Globus pallidus (tissue), 1 donor: ENCODE measurements at regions not wholly inside any gene's neighbourhood (a gene's known extent, or its start where the extent isn't known, plus 50 kb on each side); places are given as distances from the start of the nearest gene placed in this dataset.
A peak's percentile ranks its signal among the peaks of the same experiment; 100 is the strongest.

Experiments used
- DNase-seq: peaks from one replicate; pipeline ENCODE4 v3.0.0-alpha.2; 2015; ENCODE audit warnings: low spot score

DNA sequence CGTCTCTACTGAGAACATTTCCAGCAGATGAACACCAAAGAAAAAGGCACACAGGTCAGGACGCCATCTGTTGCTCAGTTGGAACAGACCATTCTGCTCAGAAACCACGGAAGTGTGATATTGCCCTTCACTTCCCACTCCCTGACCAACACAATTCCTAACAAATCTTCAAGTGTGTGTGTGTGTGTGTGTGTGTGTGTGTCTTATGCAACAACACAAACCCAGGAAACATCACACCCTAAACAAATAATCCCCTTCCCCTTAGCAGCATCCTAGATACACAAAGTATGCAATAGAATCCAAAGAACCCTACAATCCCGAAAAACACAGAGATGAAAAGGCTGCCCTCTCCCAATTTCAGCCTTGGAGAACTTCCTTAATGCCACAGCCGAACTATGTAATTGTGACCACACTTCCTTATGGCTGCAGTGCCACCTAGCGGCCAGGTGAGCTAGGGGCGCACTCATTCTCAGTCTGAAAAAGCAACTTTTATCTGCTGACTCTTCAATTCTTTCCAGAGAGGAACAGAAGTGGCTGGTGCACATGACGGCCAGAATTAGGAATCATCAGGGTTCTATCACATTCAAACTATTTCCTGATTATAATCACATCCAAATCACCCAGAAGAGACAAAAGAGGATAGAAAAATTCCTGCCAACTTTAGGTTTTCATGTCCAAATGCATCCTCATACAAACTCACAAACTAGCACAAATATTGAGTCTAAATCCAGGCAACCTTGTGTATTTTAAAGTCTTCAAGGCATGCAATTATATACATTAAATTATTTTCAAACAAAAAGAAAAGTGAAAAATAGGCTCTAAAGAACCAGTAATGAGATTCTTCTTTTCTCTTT is 164.9 kb downstream of the DHX15 start:
- DNase-seq: peak; percentile 29

DNA sequence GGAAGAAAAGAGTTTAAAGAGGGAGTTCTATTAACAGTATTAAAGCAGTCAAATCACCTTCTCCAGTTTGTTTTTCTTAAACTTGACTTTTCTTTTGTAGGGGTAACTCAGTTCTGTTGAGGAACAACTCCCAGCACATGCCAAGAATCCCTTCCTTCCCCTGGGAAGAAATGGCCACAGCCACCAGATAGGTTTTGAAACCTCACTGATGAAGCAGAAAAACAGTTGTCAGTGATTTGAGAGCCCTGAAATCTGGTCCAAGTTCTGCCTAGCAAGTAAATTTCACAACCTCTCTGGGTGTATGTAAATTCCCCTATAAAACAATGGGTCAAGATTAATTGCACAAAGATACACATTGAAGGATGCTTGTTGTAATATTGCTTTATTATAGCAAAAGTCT is 167.1 kb downstream of the DHX15 start:
- no peak for DNase-seq

DNA sequence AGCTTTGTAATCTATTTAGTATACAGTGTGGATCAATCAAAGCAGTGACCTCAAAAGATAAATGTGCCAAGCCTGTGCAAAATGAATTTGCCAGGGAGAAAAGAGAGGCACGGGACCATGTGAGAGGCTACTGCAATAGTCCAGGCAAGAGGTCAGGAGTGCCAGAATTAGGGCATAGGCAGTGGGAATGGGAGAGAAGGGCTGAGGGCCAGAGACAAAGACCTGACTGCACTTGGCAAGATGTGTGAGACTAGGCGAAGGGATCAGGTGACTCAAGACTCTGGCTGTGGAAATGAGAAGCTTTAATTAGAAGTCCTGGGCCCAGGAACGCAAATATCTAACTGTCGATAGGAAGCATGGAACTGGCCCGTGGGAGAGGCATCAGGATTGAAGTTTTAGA is 168.1 kb downstream of the DHX15 start:
- DNase-seq: no peak

DNA sequence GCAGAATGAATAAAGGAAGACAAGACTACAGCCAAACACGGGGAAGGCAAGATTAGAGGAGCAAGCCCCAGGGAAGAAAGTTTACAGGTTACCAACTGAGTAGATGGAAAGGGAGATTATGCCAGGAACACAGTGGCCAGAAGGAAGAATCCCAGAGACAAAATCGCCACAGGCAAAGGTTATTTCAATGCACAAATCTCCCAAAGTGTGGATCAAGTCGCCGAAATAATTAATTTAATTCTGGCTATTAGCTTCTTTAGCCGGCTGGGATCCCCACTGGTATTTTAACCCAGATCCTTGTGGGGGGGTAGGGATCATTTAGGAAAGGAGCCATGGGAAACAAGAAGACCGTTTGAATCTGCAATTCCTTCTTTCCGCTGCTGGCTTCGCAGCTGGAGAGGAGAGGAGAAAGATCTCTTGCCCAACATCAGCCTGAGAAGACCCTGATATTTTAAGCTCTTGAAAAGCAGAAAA is 171.0 kb downstream of the DHX15 start:
- no peak for DNase-seq

DNA sequence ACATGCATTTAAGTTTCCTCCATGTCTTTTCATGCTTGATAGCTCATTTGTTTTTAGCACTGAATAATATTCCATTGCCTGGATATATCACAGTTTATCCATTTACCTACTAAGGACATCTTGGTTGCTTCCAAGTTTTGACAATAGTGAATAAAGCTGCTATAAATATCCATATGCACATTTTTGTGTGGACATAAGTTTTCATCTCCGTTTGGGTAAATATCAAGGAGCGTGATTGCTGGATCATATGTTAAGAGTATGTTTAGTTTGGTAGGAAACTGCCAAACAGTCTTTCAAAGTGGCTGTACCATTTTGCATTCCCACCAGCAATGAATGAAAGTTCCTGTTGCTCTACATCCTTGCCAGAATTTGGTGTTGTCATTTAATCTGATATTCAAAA is 172.5 kb downstream of the DHX15 start:
- no peak for DNase-seq

DNA sequence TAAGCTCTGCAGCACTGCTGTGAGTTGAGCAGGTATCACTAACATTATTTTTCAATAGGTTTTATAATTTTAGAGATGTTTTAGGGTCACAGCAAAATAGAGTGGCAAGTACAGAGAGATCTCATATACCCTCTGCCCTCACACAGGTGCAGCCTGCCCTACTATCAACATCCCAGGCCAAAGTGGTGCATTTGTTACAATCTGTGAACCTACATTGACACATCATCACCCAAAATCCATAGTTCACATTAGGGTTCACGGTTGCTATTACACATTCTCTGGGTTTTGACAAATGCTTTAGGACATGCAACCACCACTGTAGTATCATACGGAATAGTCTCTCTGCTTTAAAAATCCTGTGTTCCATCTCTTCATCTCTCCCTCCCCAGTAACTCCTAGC is 173.1 kb downstream of the DHX15 start:
- no peak for DNase-seq

DNA sequence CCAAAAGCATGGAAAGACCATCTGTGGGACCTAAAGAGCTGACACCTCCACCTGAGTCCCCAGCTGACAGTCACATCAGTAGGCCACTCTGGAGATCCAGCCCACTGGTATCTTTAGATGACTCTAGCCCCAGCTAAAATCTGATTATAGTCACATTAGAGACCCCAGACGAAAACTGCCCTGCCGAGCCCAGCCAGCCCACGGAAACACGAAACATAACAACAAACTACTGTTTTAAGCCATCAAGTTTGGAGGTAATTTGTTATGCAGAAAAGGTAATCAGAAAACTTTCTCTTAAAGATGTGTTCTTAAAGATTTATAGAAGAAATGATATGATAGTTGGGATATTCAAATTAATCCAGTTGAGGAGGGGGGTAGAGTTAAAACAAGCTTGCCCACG is 175.7 kb downstream of the DHX15 start:
- DNase-seq: no peak

DNA sequence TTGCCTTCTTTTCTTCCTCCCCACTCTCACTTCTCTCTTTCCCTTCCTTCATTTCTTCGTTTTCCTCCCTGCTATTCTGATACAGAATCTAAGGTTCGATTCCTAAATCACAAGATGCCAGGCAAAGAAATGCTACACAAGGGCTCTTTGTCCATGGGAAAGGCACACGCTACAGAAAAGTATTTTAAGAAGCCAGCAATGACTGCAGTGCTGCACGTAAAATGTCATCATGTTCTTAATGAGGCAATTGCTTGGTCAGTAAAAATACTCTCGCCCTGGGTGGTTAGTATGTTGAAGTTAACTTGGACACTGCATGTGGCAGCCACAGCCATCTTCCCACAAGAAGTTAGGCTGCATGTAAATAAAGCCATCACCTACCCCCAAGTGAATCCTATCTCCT is 178.4 kb downstream of the DHX15 start:
- no peak for DNase-seq

DNA sequence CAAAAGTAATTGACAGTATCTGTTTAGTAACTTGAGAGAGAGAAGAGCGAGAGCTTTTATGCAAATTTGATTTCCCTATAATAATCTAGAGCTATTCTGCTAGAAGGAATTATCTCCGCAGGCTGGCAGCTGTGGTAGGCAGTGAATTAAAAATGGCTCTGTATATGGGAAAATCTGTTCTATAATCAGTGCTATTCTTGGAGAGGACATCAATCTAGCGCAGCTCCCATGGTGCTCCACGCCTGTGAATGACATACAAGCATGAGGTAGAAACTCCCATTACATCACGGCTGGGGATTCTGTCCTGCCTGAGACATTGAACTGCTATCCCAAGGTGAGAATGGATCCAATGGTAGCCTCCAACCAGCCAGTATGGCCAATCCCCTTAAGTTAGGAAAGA is 179.0 kb downstream of the DHX15 start:
- no peak for DNase-seq

DNA sequence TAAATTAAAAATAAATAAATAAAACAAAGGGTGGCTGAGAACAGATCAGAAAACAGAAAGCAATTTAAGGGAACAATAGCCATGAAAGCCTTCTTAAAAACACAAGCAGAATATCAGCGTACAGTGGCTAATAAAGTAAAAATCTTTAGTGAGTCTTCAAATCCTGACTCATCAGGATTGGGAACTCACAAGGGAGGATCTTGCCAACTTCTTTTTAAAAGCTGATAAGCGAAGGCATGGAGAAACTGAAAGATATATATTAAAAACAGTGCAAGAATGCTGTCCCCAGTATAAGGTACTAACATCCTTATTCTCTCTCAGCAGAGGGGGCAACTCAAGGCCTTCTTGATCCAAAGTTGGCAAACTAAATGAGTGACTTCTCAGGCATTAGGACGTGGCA is 180.1 kb downstream of the DHX15 start:
- no peak for DNase-seq

DNA sequence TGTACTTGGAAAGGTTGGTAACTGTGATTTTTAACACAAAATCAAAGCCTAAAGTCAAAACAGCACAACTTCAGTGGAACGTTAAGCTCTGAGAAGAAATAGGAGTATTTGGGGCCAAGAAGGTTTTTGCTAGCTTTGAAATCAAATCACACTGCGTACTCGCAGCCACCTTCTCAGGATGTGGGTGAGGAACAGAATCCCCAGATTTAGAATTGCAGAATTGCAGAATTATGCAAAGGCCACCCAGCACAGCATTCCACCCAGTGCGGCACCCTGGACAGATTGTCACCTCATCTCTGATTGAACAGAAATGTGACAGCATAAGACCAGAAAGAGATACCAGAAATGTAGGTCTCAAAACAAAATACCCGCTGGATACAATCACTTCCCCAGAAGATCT is 181.1 kb downstream of the DHX15 start:
- no peak for DNase-seq

DNA sequence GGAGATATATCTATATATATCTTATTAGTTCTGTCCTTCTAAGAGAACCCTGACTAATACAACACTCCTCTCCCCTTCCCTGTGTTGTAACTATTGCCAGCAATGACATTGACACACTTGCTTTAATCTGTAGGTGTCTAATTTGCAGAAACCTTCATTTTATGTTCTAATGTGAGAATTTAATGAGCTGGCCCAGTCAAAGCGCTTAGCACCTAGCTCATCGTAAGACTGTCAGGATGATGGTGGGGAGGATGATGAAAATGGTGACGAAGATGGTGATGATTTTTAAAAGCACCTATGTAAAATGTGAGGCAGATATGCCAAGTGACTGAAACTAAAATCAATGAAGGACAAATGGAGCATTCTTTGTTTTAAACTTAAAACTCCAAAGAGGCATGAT is 183.8 kb downstream of the DHX15 start:
- no peak for DNase-seq

DNA sequence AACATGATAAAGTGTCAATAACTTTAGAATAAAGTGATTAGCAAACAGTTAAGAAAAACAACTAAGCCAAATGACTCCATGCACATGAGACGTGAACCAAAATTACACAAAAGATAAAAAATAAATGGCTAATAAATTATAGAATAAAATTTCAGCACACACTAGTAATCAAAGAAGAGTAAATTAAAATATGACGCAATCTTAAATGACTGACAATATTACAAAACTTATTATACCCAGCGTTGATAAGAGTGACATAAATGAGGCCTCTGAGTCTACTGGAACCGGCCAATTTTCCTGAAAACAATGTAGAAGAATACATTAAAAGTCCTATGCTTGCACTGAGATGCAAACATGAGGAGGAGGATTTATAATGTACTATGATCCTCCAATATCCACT is 187.4 kb downstream of the DHX15 start:
- no peak for DNase-seq

DNA sequence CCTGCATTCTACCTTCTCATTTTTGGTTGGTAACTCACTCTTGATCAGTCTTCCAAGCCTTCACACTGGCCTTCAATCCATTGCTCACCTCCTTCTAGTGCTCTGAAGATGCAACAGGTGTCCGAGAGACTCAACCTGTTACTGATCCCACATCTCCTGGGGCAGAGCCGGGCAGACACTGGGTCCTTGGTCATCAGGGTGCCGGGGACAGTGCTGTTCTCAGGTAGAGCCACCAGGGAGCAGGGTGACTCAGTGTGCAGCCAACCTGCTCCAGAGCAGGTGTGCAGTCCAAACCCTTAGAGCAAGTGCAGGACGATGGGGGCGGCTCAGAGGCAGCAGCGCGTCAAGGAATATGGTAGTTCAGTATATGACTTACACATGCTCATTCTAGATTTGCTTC is 188.4 kb downstream of the DHX15 start:
- no peak for DNase-seq

DNA sequence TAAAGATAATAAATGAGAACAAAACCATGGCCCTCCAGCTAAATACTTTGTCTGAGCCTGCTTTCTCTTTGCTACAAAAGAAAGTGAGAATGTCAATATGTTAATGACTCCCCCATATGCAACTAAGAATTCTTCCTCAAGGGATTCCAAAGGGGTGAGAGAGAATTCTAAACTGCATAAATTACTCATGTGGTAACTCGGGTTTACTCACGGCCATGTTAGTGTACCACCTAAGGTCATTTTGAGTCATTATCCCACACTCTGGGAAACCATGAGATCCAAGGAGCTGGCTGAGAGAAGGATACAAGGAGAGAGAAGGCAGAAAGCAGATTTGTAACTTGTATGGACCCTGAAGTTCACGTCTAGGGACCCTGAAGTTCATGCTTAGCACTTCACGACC is 190.3 kb downstream of the DHX15 start:
- no peak for DNase-seq

DNA sequence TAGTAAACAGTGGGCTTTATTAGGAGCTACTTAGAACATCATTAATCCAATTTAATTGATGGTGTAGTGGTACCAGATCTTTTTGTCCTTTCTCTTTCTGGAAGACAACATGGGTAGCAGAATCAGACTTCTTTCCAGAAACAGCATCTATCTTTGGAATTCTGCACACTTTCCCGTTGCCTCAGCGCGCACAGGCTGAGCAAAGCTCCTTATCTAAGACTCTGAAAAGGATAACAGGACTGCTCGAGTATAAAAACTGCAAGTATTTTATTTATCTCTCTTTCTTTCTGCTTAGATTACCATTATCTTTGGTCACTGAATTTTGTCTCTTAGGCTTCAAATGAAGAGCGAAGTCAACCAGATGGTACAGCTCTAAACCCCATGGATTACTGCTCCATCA is 191.7 kb downstream of the DHX15 start:
- no peak for DNase-seq

DNA sequence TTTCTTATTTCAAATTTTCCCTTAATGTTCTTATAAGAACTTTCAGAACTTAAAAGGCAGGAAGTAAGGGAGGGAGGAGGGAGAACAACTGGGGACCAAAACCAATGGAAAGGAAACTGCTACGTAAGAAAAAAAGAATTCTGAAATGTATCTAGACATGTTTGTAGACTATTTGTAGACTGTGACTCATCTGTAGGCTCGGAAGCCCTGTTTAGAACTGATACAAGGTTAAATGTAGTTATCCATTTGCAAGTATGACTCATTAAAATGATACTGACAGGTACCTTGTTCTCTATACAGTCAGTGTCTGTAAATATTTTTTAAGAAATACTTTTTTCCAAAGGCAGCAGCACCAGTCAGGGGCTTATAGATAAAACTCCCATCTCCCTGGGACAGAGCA is 202.0 kb downstream of the DHX15 start:
- DNase-seq: no peak

DNA sequence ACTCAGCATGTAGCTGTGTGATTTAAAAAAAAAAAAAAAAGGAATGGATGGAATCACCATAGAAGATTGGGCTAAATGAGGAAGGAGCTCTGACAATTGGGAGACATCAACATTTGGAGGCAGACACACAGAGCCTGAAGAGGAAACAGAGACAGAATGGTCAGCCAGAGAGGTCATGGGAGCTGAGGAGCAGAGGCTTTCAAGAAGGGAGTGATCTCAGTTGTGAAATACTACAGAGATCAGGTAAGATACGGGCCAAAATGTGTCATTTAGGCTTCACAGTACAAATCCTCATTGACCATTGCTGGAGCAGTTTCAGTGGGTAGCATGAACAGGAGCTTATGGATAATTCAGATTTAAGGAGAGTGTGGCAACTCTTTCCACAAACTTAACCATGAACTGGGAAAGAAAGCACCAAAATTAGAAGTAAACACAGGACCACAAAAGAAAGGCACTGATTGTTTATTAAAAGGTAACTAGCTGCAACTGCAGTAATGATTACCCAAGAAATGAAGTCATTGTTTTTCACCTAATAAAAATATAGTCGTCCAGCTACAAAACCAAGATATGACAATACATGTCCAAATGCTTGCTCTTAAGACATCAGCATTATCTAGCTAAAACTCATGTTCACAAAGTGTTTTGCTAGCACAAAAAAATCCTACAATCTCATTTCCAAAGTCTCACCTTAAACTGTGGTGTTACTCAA is 203.2 kb downstream of the DHX15 start:
- DNase-seq: no peak

DNA sequence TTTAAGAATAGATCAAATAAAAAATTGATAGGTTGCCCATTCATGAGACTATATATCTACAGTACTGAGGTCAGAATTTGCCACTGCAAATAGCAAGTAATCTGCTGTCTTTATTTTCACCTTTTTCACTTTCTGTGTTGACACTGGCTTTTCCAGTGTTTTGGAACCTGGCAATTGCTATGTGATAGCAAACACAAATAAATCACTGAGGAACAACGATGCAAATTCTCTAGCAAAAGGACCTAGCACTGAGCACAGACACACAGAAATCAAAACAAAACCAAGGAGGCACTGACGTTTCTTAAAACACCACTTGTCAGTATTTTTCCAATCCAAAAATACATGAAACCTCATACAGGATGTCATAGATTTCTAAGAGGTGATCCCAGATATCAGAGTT is 210.7 kb downstream of the DHX15 start:
- no peak for DNase-seq

DNA sequence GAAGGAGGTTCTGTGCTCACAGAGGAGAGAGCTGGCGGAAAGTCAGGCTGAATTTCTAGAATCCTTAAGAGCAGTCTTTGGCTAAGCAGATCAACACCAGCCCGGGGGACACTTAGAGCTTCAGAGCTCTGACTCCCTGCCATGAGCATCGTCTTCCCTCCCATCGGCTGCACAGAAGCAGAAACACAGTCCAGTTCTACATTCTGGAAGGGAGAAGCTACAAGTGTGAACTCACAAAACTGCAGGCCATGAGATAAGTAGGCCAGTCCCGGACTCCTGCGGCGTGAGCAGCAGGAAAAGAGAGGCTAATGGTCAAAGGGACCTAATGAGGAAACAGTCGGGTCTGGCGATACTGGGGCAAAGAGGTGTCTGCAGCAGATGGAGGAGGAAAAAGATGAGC is 211.5 kb downstream of the DHX15 start:
- no peak for DNase-seq

DNA sequence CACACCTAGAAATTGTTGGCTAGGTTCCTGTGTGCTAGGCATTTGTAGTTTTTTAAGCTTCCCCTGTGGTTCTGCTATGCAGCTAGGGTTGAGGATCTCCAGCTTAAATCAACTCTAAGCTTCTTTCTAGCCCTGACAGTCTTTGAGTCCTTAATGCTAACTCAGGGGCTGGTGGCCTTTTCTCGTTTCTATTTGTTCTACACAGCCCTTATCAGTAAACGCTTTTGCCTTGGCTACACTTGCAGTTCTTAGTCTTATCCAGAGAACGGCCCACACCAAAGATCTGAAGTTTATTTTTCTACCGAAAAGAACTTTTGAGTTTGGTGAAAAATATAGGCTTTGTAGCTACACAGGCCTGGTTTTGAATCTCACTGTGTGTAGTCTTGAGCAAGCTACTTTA is 212.0 kb downstream of the DHX15 start:
- DNase-seq: no peak

DNA sequence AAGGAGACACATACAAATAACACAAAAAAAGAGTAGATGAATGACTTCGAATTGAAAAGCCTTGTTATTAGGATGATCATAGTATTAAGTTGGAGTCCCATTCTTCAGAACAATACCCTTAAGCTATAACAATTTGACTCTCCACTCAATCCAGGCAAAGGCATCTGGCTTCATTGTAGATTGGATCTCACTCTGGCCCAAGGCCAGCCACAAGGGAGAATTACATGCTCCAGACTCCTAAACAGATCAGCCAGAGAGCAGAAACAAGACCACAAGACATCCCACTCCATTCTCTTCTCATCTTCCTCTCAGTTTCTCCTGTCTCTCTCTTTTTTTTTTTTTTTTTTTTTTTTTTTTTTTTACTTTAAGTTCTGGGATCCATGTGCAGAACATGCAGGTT is 213.9 kb downstream of the DHX15 start:
- no peak for DNase-seq

DNA sequence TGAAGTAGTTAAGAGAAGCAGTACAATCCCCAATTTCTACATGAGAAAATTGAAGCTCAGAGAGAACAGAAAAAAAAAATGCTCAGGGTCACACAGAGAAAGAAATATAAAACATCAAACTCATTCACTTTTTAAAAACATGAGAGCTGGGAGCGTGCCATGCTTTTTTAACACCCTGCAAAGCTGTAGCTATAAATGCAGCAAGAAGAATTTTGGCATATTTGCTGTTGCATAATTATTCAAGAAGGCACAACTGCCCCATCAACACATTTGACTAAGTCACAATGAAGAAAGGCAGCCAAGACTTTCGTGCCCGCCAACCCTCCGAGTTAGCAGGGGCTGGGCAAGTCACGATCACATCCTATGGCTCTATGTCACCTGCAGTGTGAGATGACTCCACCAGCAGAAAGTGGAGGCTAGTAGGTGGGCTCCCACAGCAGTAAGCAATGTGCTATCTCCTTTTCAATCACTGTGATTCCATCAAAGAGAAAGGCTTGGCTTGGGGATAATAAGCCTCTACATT is 214.8 kb downstream of the DHX15 start:
- no peak for DNase-seq
